ENCODE measurements at regions not wholly inside any gene's neighbourhood (a gene's known extent, or its start where the extent isn't known, plus 50 kb on each side); places are given as distances from the start of the nearest gene placed in this dataset.
A peak's percentile ranks its signal among the peaks of the same experiment; 100 is the strongest.

- no peak for DNase-seq (ENCODE audit: low spot score)
These were observed 58.1 kb upstream of the STUM start for GRCh38 chr1:226490426-226490809.

DNA sequence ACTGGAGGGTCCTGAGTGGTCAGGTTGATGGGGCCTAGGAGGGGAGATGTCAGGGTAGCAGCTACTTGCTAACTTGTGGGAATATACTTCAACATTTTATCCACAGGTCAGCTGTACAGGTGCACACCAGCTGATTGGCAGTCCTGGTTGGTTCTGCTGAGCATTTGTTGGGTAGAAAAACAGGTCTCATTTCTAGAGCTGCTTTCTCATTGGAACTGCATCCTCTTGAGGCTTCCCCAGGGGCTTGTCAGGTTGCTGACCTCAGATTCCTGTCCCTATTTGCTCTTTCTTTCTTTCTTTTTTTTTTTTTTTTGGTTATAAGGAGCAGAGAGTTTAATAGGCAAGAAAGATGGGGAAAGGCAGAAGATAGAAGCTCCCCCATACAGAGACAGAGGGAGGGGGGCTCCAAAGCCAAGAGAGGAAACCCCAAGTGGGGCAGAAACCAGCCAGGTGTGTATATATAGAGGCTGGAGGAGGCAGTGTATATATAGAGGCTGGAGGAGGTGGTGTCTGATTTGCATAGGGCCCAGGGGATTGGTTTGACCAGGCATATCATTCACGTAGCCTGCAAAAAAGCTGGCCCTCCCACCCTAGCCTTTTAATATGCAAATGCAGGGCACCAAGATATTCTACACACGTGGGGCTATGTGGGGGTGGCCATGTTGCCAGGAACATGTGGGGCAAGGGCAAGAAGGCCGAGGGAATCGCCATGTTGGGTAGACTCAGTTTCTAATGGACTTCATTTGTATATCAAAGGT, 57.3 kb upstream of the STUM start:
- DNase-seq (ENCODE audit: low spot score) = no peak

GRCh38 chr1:226492426-226493137, 56.0 kb upstream of the STUM start:
- no peak for DNase-seq (ENCODE audit: low spot score)

DNA sequence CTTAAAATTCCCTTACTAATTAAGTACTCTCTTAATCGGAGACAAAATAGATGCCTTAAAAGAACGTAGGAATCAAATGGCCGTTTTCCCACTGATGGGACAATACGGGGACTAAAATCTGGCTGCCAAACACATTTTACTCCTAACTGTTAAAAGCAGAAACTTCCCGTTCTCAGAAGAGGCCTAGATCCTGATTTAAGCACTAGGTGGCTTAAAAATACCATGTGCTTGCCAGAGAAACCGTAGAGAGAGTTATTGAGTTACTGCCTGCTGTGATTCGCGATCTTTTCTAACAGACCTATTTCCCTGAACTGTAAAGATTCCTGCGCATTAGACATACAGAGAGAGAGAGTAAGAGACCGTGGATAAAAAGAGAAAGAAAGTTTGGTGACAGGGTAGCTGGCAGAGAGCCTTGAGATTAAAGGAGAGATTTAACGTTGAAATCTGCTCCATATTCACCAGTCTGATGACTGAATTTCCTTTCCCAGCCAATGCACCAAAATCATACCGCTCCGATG, 54.4 kb upstream of the STUM start:
- peak; percentile 38 for DNase-seq (ENCODE audit: low spot score)

DNA sequence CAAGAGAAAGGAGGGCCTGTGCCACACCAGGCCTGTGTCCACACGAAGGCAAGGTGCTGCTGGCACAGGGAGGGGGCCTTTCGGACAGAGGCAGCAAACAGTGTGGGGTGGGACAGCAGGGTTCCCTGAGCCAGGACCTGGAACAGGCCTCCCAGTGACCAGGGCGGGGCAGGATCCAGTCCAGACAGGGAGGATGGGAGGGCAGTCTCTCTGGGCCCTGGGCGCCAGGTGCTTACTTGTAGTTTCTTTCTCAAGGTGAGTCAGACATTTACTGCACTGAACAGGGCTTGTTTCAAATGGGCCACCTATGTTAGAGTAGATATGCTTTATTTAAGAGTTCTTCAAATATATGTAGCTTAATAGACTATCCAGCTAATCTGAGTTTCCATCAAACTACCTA, 52.8 kb upstream of the STUM start:
- DNase-seq (ENCODE audit: low spot score) = no peak

GRCh38 chr1:226496453-226497015, 52.0 kb upstream of the STUM start:
- no peak for DNase-seq (ENCODE audit: low spot score)

DNA sequence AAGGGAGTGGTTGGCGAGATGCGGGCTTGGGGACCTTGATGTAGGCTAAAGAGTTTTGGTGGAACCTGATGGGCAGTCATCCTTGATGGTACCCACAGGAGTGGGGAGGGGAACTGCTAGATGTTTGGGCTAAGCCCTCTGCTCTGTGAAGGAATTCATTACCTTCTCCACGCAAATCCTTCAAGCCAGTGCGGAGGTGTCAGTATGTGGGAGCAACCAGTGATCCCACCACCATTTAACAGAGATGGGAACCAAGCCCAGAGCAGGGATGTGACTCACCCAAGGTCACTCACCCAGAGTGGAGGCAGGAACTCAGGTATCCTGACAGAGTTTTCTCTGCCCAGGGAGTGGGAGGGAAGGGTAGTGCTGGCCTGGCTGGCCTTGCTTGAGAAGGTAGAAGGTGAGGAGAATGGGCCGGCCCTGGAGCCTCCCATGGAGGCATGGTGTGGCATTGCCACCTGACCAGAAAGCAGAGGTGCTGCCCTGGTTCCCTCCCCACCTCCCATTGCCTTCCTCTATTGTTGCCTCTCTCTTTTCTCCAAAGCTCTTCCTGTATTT, 51.2 kb upstream of the STUM start:
- DNase-seq (ENCODE audit: low spot score) = no peak

- no peak for DNase-seq (ENCODE audit: low spot score)
These were observed 50.4 kb upstream of the STUM start for GRCh38 chr1:226497991-226498639.

DNA sequence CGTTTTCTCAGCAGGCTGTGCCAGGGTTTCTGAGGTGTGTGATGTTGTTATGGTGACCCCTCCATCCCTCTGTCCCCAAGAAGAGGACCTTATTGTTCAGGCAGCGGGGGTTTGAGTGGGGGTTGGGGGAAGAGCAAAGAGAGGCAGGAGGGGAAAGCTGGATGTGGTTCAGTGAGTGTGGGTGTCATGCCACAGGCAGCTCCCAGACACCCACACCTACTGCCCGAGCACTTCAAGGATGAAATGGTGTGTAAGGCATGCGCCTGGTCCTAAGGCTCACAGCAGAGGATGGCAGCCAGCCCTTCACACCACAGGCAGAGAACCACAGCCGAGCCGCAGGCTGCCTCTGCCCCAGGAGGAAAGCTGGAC, 49.9 kb upstream of the STUM start:
- no peak for DNase-seq (ENCODE audit: low spot score)
